ENCODE measurements at regions not wholly inside any gene's neighbourhood (a gene's known extent, or its start where the extent isn't known, plus 50 kb on each side); places are given as distances from the start of the nearest gene placed in this dataset.

DNA sequence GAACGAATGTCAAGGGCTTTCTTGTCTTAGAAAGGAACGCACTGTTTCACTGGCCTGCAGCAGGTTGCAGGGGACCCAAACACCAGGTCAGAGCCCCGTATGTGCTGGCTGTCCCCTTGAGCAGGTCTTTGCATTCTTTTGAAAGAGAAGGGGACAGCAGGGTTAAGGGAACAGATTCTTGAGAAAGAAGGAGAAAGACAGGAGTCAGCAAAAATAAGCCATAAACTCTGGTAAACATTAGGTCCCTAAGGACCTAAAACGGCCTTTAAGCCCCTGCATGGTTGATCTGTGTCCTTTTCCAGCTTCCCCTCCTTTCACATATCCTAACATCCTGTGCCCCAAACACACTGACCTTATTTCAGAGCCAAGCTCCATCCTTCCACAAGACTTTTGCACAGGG, 190.8 kb upstream of the ADRA1B start:
- DNase-seq, result no peak

DNA sequence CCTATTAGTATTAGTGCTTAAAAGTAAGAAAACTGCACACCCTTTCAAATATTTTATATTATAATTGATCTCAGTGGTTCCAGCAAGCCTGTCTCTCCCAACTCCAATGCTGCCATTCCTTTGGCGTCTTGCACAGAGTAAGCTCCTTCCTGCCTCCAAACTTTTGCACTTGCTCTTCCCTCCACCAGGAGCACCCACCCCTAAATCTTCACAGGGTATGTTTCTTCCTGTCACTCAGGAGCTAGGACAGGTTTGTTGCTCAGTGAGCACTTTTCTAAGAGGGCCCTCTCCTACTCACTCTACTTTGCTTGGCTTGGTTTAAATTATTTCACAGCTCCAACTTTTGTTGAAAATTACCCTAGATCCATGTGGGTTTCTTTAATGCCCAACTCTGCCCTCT, 189.1 kb upstream of the ADRA1B start:
- DNase-seq, result no peak

DNA sequence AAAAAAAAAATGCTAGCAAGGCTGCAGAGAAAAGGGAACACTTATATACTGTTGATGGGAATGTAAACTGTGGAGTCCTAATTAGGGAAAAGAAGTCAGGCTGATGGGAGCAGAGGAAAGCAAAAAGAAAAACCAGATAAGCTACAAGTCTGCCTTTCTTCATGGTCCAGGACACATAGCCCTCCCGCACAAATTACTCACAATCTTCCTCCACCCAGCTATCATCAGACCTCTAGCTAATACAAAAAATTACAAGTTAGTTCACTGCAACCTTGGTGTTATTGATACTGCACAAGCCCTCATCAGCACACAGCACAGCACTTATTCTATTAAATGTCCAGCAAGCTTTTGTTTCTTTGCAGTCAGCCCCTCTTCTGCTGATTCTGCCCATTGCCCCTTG, 186.0 kb upstream of the ADRA1B start:
- no peak for DNase-seq

DNA sequence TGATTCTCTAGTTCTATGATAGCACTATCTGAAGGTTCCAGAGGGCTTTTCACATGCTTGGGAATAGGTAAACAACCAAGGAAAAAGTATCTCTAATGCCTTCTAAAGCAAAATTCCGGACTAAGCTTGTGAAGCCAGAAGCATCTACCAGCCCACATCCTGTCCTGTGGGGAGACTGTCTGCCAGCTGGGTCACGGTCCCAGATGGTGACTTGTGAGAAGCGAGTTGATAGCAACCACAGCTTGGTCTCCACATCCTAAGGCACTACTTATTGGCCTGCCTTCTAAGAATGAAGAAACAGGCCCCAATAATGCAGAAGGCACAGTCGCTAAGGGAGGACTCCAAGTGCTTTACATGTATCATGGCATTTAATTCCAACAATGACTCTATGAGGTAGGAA, 184.1 kb upstream of the ADRA1B start:
- no peak for DNase-seq

DNA sequence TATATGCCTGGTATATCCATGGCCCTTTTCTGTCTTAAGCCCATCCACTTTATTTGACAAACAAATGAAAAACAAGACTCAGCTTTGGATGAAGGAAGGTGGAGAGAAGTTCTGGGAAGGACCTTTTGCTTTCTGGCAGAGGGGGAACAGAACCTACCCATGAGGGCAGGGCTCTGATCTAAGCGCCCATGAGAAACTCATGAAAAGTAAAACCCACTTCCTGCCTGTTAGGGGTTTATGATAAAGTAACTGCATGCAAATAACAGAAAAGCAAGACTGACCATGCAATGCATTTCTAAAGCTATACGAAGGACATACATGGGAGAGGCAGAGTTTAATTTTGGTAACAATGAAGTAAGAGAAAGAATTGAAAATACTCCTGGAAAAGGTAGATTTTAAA, 181.9 kb upstream of the ADRA1B start:
- DNase-seq, result no peak

DNA sequence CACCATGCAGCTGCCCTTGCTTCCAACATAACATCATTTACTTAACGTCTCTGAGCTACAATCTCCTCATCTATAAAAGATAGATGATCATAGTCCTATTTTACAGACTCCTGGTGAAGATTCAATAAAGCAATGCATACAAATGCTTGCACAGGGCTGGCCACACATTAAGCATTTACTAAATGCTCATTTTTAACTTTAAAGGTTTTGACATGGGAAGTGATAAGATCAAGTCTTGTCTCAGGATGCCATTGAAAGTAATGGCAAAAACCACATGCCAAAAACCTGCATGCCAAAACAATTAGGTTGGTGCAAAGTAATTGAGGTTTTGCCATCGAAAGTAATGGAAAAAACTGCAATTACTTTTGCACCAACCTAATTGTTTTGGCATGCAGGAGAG, 181.2 kb upstream of the ADRA1B start:
- DNase-seq, result no peak

DNA sequence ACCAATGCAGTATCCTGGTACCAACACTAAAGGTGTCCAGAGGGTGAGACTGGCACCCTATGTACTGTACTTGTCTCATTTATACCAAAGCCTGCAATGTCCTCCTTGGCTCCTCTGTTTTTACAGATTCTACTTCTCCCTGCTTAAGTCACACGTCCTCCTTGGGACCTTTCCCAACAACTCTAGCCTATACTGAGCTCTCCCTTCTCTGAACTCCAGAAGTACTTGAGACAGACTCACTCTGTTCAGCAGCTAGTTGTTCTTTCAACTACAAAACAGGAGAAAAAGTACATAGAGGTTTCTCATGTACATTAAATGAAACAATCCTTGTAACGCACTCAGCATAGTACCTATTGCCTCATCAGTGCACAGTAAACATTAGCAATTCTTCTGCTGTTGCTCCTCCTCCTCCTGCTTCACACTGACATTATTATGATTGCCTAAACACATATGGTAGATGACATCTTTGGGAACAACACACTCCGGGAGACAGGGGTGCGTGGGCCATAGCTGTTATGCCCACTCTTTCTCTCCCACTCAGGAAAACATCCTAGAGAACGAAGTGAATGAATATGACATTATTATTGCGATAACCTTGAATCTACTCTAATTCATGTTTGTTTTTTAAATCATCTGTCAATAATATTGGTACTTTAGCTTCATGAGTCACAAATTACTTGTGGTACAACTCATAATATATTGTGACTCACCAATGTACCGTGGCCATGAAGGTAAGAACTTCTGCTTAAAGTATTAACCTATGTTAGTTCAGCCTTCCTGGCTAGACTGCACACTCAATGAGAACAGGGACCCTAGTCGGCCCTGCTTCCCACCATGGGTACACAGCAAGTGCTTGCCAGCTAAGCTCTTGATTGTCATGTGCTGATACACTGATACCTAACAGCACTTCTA, 180.3 kb upstream of the ADRA1B start:
- no peak for DNase-seq

DNA sequence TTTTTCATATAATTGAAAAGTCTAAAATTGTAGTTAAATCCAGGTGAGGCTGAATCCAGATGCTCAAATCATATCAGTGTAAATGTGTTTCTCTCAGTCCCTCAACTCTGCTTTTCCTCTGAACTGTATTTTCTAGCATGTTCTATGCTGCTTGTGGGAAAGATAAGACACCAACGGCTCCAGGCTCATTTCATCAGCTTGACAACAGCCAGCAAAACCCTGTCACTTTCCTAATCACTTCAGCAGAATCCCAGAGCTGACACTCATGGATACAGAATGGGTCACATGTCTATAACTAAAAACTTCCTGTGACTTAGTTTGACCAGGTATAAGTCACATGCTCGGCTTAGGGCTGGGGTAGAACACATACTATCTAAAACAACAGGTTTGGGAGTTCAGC, 179.4 kb upstream of the ADRA1B start:
- no peak for DNase-seq

DNA sequence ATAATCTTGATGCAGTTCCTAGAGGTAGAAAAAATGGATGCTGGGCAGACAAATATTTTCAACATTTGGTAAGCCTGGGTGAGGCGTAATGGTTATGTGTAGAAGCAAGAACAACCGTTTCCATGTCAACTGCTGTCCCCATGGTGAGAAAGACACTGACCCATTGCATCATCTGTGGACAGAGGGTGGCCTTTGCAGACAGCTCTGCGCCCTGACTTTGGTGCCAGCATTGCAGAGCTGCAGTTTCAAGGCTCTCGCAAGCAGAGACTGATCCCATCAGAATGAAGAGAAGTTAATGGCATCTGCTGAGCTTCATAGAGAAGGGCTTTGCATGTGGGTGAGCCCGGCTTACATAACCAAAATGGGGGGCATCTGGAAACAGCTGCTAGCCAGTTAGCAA, 179.0 kb upstream of the ADRA1B start:
- no peak for DNase-seq

DNA sequence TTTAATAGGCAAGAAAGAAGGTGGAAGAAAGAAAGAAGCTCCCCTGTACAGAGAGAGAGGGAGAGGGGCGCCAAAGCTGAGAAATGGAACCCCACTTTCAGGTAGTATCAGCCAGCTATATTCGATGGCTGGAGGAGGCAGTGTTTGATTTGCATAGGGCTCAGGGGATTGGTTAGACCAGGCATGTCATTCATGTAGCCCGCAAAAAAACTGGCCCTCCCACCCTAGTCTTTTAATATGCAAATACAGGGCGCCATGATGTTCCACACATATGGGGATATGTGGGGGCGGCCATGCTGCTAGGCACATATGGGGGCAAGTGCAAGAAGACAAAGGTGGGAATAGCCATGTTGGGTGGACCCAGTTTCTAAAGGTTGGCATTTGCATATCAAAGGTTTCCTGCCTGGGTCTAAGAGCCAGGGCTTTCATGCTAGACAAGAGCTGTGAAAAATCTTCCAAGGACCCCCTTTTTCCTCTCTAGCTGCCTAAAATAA, 174.4 kb upstream of the ADRA1B start:
- DNase-seq, result no peak

DNA sequence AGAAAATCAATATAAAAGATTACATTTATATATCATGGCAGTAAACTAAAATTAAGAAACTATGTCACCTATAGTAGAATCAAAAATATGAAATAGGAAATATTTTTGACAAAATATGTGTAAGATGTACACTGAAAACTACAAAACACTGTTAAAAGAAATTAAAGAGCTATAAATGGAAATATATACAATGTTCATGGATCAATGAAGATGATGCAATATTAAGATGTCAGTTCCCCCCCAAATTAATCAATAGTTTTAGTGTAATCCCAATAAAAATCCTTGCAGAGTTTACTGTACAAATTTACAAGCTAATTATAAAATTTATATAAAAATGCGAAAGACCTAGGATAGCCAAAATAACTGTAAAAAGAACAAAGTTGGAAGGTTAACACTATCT, 173.0 kb upstream of the ADRA1B start:
- no peak for DNase-seq

DNA sequence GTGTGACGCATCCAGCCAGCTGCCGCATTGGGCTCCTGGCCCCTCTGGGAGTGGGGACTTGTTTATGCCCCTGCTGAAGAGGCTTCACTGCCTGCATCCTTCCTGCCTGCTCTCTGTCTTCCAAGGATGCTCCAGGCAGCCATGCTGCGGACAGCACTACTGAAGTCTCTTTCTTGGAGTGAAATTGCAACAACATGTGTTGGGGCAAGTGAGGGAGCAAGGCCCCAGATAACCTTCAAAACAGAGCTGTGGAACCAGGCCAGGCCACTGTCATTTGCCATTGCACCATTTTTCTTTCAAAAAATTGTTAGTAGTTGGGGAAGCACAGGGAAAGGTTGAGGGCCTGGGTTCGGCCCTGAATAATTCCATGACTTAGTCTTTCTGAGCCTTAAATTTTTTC, 169.6 kb upstream of the ADRA1B start:
- DNase-seq, result no peak

DNA sequence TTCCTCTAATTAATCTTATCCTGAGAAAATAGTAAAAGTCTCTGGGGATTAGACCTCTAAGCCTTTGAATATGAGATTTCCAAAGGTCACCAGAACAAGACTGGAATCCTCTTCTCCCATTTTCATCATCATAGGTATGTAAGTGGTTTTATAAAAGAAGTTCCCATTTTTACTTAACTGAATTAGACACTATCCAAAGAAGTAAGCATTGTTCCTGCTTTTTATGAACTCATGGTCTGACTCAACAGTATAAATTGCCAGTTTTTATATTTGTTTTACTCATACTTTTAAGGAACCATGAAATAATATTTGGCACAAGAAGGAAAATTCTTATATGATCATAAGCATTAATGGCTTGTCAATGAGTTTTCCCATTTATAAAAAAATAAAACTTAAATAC, 167.1 kb upstream of the ADRA1B start:
- DNase-seq, result no peak

DNA sequence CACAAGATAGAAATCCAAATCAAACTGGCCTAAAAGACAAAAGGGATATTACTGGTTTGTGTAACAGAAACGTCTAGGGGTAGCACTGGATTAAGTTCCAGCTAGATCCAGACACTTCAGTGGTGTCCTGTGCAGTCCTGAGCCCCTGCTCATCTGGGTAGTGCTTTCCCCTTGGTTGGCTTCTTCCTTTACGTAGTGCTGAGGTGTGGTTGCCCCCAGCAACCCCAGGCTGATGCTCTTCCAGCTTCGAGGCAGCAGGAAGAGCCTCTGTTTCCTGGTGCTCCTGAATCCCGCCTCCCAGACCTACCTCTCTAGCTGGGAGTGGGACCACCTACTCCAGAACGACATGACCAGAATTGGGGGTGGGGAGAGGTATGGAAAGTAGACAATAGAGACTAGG, 166.1 kb upstream of the ADRA1B start:
- no peak for DNase-seq

DNA sequence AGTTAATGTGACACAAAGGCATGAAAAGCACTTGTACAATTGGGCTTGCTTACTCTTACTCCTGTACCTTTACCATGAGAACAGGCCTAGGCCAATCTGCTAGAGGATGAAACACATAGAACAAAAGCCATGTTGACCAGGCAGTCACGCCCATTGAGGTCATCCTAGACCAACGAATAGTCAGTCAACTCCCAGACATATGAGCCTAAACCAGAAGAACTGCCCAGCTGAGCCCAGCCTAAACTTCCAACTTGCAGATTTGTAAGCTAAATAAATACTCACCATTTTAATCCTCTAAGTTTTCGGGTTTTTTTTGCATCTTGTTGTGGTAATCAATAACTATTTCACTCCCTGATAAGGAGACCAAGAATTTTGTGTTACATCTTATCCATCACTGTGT, 164.8 kb upstream of the ADRA1B start:
- DNase-seq, result no peak

DNA sequence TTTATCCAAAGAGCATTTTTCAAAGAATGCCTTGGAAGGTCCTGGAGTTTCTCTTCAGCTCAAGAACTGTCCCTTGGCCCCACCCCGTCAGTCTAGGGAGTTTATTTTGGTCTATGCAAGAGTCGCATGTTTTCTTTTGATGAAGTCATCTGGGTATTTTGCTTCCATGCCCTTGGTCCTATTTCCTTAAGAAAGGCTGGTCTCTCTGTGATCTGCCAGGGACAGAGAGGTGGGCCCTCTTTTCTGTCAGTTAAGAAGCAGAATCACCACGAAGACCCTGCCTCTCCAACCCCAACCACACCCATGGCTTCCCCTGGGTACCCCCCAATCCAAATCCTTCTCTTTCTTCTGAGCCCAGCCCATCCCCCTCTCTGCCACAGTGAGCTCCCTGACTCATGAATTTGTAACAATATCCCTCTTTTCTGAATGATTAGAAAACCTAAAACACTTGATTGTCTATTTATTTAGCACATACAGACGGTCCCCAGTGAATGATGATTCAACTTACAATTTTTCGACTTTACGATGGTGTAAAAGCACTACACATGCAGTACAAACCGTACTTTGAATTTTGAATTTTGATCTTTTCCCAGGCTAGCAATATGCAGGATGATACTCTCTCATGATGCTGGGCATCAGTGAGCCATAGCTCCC, 163.5 kb upstream of the ADRA1B start:
- DNase-seq, result no peak

DNA sequence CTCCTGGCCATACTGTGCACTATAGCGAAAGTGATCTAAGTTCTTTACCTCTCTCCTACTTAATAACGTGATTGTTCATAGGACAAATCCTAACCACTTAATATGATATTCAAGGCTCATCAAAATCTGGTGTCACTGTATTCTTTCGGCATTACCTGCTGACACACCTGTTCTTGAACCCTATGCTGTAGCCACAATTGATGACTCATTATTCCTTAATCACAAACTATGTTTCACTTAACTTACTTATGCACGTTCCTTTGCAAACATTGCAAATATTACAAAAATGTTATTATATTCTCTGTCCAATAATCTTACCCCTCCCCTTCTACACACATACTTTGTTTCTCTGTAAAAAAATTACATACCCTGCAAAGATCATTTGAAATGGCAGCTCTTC, 158.1 kb upstream of the ADRA1B start:
- no peak for DNase-seq

DNA sequence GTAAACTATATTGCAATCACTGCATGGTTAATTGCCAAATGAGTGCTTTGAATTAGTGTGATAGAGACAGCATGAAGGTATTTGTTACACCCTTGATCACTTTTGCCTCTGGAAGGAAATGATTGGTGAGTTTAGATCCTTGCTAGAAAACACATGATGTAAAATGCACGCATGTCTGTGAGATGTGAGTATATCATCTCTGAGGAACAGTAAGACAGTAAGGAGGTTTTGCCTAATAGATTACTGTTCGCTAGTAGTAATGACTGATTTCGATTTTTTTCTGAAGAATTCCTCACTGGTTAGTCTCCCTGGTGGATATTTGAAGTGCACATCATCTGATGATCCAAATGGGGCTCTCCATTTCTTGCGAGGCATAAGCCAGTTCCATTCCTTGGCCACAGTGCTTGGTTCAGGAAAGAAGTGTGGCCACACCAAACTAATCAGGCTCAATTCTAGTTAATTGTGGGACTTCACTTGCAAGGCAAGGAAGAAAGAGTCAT, 156.4 kb upstream of the ADRA1B start:
- DNase-seq, result no peak

DNA sequence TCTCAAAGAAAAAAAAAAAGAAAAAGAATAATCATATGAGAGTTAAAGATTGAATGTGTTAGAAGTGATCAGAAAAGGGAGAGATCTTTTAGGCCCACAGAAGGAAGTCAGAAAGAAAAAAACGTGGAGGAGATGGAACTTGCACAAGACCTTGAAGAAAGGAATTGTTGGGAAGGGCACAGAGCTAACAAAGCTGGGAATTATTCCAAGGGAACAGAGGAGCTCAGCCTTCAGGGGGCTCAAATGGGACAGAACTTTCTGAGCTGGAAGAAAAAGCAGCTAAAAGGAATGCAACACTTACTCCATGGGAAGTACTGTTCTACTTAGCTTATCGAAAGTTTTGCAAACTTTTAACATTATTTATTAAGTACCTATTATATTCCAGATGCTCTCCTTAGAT, 153.4 kb upstream of the ADRA1B start:
- no peak for DNase-seq

DNA sequence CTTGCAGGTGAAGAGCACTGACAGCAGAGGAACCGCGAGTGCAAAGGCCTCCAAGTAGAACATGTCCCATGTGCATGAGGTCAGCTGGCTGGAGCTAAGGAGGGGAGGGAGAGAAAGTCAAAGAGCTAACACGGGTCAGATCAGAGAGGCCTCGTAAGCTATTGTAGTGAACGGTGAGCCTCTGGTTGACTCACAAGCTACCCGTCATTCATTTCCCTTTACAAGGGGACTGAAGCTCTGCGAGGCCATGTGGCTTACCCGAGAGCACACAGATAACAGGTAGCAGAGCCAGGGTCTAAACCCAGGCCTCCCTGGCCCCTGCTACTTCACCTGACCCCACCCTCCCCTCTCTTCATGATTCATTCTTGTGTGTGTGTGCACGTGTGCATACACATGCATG, 152.7 kb upstream of the ADRA1B start:
- DNase-seq, result no peak

DNA sequence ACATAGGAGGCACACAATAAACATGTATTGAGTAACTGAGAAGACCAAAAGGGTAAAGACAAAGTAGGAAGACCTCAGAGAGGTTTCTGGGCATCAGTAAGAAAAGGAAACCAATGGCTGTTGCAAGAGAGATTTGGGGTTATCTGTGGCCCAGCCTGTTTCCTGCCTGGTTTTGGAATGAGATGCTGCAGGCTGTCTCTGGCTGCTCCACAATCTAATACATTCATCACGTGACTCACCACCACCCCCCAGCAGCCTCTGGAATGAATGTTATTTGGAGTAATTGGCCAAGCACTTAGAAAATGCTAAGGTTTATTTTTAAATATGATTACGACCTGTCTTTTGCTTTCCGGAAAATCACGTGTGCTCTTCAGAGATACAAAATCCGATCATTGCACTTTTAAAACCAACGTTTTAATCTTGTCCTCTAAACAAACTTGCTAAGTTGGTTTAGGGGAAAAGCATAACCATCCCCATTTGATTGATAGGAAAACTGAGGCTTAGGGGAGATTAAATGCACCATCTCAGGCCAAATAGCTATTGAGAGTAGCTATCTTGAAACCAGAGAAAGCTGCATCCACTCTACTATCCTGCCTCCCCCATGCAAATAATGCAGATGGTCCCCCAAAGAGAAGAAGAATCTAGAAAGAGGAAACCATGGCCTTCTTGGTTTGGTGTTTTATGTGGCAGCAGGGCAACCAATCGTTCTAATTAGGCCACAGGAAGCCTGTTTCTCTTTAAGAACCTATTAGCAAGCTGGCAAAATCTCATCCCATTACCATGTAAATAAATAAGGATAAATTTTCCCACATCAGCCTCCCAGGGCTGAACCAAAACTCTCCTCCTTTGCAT, 151.8 kb upstream of the ADRA1B start:
- no peak for DNase-seq

DNA sequence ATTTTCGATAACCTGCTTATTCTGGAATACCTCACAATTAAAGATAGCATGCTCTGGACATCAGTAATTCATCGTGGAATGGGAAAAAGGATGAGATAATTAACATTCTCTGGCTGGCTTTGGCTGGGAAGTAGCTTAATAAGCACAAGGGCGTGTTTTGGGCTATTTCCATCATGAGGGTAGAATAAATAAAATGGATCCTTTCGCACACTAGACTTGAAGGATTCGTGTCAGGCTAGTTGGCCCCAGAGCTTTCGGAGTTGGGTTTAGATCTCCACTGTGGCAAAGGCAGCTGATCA, 151.2 kb upstream of the ADRA1B start:
- DNase-seq, result no peak

DNA sequence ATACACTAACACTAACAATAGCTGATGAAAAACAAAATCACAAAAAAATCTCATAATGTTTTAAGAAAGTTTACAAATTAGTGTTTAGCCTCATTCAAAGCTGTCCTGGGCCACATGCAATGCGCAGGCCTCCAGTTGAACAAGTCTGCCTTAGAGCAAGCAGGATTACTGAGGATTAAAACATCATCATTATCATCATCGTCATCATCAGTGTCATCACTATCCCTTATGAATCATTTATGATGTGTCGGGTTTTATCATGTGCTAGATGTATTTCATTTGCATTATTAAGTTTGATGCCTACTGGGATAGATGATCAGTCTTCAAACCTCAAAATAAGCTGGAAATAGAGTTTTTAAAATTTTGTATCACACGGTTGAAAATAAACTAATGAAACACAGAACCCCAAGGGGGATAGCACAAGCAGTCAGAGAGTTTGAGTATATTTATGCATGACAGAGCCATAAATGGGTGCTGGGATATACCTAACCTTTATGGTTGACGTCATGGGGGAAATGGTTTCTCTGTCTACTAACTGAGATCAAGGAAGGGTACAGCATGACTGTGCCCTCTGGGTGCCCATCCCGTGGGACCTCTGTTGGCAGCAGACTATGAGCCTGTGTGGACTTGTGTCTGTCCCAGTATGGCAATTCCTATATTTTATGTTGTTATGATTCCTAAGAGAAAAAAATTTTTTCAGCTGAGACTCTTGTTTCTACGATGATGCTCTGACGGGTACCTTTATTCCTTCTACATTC, 150.3 kb upstream of the ADRA1B start:
- DNase-seq, result no peak

Data from activated CD8-positive, alpha-beta memory T cell treated with anti-CD3 and anti-CD28 coated beads, Interleukin-2, amount 50 U/mL, for 4 hours (primary cell).